ENCODE measurements at regions not wholly inside any gene's neighbourhood (a gene's known extent, or its start where the extent isn't known, plus 50 kb on each side); places are given as distances from the start of the nearest gene placed in this dataset.

DNA sequence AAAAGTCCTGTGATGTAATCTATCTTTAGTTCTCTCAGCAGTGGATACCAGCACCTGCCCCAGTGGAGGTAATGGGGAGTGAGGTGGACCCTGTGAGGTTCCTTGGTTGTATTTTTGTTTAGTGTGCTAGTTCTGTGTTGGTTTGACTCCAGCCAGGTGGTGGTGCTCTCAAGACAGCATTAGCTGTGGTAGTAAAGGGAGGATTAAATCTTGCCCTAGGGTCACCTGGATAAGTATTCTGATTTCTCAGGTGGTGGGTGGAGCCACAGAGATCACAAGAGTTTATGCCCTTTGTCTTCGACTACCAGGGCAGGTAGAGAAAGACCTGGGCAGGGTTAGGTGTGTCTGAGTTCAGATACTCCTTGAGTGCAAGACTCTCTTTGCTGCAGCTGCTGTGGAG is 176.3 kb upstream of the EDA2R start:
- TF ChIP-seq POLR2A (IDR thresholded peaks at IDR 0.05), result no peak
- TF ChIP-seq, protein P1, sequence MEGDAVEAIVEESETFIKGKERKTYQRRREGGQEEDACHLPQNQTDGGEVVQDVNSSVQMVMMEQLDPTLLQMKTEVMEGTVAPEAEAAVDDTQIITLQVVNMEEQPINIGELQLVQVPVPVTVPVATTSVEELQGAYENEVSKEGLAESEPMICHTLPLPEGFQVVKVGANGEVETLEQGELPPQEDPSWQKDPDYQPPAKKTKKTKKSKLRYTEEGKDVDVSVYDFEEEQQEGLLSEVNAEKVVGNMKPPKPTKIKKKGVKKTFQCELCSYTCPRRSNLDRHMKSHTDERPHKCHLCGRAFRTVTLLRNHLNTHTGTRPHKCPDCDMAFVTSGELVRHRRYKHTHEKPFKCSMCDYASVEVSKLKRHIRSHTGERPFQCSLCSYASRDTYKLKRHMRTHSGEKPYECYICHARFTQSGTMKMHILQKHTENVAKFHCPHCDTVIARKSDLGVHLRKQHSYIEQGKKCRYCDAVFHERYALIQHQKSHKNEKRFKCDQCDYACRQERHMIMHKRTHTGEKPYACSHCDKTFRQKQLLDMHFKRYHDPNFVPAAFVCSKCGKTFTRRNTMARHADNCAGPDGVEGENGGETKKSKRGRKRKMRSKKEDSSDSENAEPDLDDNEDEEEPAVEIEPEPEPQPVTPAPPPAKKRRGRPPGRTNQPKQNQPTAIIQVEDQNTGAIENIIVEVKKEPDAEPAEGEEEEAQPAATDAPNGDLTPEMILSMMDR (IDR thresholded peaks at IDR 0.05 in 4 of 5, conservative IDR thresholded peaks at IDR 0.05 in 1 of 5), result no peak
